Stimulated activated CD4-positive, alpha-beta T cell treated with anti-CD3 and anti-CD28 coated beads, Interleukin-4, amount 100 ng/mL, for 48 hours (primary cell): ENCODE measurements at regions not wholly inside any gene's neighbourhood (a gene's known extent, or its start where the extent isn't known, plus 50 kb on each side); places are given as distances from the start of the nearest gene placed in this dataset.

ENCODE experiments used
- DNase-seq, 2 donors: peaks; one replicate each; pipeline ENCODE4 v3.0.0-alpha.2; 2020; ENCODE audit warnings: low read depth in 2 of 2

DNA sequence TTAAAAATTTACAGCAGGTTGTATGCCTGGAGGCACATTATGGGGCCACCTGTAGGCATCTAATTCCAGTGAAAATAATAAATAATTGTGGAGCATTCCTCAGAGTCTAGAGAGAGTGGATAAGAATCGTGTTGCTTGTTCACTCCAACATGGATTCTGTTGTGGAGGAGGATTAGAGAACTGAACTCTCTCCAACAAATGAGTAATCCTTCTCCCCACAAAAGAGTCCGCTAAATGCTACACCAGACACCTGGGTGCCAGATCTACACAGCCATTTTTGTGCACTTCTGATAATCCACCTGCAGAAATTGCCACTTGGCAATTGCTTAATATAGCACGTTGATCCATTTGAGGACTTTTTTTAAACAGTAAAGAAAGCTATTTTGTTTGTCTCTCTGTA lies 113.7 kb upstream of the DPYD start:
- DNase-seq = no peak

DNA sequence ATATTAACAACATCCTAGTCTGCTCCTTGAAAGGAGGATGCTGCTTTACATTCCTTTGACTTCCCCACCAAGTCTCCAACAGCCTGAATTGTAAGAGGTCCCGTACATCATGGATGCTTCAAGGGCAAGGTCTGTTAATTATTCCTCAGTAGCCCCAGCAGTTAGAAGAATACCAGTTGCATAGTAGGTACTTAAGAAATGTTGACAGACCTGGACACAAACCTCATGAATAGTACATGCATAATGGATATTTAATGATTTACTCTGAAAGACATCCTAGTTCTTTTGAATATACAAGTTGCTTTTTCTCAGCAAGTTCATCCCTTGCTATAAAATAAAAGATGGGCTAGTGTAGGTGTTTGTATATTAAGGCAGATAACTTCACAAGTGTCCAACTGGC lies 112.1 kb upstream of the DPYD start:
- DNase-seq = no peak

DNA sequence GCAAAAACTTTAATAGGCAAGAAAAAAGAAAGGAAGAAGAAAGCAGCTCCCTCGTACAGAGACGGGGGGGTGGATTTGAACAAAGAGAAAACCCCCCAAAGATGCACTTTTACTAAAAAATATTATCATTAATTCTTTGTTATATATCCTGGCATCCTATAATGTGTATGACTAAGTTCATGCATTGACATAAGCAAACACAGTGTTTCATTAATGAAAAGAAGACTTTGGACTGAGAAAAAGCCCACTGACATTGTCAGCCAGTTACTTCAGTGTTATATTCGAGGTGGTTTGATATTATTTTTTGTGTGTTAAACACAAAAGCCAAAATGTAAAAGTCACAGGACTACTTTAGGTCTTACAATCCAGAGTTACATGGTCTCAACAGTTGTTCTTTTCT lies 110.1 kb upstream of the DPYD start:
- no peak for DNase-seq

DNA sequence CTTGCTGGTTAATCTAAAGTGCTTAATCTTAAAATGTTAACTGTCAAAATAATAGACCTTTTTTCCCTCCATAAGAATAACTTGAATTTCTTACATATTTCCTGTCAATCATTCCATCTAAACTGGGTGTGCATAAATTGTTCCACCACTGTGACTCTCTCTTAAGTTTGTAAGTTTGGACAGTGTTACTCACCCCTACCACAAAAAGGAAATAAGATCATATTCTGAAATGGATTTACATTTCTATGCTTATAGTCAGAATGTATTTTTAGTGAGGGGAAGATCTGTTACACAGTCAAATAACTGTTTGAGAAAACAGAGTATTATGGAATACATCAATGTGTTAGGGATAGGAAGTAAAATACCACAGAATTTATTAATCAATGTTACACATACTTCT lies 109.6 kb upstream of the DPYD start:
- no peak for DNase-seq

DNA sequence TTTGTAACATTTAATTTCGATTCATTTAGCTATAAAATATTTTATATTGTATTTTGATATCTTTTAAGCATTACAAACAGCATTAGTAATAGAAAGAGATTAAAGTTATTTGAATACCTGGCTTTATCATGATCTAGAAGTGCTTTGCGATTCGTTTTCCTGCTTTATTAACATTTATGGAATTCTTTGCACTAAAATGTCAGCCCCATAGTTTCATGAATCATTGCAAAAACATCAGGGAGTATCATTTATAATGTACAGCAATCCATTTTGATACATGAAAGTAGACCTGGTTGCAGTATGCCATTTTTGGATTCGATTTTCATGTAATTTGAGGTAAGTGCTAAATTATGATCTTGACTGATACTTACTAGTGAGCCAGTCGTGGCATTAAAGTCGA lies 108.0 kb upstream of the DPYD start:
- DNase-seq = no peak

DNA sequence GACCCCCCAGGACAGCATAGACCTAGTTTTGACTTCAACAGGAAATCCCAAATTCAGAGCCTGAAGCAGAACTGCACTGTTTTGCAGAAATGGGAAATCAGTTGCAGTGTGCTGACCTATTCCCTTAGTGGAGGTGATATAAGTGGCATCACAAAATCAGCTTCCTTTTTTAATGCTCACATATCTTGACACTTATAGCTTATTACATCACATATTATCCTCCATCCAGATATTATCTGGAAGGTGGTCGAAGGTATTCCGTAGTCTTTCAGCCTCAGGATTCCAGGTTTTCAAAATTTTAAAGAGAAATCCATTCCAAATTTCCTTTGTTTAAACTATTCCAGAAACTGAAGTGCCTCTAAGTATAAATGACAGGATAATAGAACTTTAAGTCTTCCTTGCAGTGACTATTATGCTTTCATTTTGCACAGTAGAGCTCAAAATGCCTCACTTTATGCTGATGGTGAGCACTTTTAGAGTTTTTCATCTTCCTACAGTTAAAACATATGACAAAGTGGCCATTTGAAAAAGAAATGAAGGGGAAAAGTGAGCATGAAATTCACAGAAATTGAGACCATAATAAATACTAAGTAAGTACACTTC lies 106.4 kb upstream of the DPYD start:
- no peak for DNase-seq

DNA sequence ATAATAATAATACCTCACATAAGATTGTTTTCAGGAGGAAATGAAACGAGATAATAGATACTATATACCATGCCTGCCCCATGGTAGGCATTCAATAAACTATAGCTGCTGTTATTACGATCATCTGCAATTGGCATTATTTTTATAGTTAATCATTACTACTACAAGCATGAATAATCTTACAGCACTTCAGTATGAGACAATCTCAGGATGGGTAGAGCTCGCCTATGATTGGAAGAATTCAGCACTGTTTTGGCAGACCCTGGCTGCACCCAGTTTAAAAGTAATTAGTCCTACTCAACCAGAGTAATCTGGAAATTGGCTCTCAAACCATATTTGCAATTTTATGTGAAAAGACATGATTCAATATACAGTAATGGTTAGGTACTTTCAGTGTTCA lies 105.0 kb upstream of the DPYD start:
- no peak for DNase-seq

DNA sequence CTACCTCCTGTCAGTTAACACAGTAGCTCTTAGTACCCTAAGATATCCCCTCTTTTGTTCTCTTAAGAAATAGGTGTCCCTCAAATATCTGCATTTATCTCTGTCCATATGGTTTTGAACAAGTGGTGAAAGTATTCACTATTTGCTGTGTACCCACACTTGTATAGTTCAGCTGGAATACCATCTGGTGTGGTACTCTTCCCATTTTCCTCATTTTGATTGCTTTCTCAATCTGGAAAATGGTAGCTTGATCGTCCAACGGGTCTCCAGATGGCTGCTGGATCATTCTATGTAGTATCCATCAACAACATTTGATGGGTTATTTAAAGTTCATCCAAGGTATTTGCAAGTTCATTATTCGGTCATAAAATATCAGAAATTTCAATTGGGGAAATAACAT lies 100.3 kb upstream of the DPYD start:
- DNase-seq = no peak

DNA sequence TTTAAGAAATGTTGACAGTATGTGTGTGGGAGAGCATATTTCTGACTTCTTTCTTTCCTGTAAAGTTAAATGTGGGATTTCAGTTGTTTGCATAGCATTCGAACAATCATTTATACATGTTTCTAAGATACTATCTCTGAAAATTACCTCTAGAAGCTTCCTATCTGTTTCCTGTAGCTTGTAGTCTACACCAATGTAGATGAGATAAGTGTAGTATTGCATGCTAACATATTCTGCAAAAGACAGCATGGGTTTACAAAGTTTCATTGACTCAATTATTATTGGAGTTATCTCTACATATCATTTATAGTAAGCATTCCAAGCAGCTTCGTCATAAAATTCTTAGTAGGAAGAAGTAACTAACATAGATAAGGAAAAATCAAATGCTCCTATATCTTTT lies 98.9 kb upstream of the DPYD start:
- no peak for DNase-seq

DNA sequence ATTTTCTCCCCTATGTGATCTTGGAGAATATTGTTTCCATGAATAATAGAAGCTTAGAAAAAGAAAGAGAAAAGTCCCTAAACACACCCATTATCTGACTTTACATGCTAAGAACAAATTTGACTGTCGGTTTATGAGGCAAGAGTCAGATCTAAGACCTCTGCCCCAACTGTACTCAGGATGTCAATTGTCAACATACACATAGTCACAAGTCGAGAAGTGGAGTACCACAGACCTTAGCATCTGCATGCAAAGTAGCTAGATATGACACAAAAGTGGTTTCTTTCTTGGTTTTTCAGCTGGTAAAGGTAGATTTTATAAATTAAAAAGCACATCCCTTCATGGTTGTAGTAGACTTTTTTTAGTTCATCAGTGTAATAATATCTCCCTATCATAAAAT lies 97.2 kb upstream of the DPYD start:
- no peak for DNase-seq

DNA sequence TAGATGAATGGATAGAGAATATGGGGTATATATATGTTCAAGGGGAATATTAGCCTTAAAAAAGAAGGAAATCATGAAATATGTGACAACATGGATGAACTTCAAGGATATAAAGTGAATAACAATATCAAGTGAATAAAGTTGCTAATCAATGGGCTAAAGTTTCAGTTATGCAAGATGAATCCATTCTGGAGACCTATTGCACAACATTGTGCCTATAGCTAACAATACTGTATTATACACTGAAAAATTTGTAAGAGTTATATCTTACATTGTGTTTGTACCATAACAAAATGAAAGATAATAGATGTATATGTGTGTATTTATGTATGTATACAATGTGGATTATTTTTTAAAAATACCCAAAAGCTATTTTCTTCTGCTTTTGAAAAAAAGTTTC lies 96.3 kb upstream of the DPYD start:
- DNase-seq = no peak

DNA sequence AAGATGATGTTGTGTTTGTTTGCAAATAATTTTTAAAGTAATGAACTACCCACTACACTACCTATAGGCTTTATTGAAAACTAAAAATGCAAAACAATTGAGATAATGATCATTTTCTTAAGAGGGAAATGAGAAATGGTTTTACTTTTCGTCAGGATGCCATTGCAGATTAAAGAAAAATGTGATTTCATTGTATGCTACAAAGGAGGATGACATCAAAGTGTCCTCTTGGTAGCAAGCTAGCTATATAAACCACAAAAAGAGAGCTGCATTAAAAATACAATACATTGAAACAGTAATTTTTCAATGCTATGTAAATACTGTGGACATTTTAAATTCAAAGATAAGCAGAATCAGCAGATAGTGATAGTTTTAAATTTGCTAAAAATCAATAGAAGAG lies 87.5 kb upstream of the DPYD start:
- DNase-seq = no peak

DNA sequence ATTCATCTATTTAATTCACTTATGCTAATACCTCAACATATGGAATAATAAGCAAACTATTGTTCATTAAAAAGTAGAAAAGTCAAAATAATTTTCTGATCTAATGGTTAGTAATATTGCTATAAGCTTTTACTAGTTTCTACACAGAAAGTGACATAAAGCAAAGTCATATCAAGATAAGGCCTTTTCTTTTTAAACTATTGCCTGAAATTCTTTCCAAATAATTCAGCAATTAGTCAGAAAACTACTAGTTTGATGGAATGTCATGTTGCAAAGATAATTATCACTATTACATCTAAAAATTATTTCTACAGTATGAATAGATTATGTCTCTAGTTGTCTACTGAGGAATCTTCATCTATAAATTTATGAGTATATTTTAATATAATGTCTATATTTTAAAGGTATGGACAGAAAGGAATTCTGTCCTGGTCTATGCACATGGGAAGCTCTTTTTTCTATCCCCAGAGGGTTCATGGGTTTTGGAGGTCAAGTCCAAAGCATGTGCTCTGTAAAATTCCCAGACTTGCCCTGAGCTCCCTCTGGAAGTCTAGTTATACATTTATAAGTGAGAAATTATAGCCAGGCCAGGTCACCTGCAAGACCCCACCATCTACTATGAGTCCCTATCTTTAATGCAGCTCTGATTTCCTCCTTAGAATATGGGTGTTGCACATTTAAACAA lies 84.6 kb upstream of the DPYD start:
- DNase-seq = no peak

DNA sequence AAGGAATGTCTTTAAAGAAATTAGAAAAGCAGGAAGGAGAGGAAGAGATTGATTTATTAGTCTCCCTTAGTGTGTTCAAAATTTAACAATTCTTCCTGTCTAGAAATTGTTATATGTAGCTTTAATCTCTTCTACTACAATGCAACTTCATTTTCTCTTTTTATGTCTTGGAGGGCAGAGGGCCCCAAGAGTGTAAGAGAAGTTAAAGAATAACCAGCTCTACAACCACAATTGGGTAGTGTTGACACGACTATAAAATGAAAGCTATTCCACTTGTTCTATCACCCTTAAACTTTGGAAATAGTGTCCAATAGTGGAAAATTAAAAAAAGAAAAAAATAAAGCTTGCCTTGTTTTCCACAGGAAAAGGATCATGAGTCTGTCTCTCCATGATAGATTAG lies 82.6 kb upstream of the DPYD start:
- no peak for DNase-seq

DNA sequence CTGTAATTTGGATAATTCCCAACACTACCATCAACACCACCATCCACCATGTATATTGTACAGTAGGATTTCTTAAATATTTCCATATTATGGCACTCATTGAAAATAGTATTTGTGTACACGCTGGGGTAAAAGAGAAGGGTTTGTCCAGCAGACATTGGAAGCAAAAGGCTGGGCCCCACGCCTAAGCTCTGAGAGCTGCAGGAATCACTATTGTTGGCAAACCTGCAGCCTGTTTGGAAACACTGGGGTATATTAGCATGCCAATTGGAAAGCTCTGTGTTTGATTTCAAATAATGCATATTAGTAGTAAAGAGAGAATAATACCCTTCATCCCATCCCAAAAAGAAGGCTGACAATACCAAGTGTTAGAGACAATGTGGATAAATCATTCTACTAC lies 81.5 kb upstream of the DPYD start:
- no peak for DNase-seq

DNA sequence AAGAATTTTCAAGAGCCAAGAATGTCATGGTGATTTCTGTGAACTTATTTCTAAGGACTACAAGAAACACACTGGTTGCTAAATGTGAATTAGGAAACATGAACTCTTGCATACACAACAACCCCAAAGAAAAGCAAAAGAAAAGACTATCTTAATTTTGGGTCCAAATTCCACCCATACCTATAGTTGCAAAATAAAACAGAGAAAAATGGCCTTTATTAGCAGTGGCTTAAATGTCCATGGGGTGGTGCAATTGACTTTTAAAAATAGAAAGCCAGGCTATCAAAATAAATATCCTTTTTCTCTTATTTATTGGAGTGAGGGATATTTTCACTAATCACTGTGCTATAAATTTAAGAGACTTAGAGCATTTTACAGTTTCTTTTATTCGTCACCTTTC lies 80.9 kb upstream of the DPYD start:
- DNase-seq = no peak

DNA sequence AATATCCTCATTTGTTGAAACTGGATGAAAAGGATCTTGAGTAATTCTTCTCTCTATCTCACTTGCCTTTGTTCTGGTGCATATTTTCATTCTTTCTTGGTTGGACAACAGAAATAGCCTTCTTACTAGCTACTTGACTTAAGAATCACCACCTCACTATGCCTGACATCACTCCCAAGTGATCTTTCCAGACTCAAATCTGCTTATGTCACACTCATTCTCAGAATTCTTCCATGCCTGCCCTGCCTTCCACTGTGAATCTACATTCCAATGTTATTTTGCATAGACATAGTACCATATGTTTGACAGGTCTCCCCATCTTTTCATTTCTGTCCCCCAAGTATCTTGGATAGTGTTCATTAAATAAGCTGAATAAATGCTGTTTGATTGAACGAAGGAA lies 78.5 kb upstream of the DPYD start:
- no peak for DNase-seq

DNA sequence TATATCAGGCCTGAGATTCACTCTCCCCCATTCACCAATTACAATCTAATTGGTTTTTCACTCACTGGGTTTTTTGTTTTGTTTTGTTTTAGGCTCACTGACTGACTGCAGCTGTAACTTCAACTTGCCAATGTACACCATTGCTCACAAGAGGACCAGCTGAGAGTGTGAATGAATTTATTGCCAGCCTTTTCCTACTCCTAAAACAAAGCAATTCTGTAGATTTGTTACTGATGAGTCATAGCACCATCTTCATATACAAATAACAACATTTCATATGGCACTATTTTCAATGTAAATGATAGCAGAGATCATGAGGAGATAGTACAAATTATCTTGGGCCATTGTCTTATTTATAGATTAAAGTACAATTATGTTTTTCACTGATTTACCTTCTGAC lies 76.0 kb upstream of the DPYD start:
- no peak for DNase-seq

DNA sequence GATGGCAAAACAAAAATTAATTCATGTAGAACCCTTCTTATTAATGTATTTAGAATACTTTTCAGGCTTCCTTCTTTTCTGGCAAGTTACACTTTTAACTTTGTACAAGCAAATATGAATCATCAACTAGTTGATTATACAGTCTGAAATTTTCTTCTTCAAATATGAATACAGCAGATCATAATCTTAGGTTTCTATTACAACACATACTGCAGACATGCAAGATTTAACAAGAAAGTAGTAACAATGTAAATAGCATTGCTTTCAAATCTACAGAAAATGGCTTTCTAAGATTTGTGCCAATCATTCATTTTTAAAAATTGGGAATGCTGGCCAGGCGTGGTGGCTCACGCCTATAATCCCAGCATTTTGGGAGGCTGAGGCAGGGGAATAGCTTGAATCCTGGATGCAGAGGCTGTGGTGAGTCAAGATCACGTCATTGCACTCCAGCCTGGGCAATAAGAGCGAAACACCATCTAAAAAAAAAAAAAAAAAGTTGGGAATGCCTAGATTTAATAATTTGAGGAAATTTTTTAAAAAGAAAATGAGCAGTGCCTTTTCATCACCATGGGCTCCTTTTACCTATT lies 68.4 kb upstream of the DPYD start:
- DNase-seq = no peak

DNA sequence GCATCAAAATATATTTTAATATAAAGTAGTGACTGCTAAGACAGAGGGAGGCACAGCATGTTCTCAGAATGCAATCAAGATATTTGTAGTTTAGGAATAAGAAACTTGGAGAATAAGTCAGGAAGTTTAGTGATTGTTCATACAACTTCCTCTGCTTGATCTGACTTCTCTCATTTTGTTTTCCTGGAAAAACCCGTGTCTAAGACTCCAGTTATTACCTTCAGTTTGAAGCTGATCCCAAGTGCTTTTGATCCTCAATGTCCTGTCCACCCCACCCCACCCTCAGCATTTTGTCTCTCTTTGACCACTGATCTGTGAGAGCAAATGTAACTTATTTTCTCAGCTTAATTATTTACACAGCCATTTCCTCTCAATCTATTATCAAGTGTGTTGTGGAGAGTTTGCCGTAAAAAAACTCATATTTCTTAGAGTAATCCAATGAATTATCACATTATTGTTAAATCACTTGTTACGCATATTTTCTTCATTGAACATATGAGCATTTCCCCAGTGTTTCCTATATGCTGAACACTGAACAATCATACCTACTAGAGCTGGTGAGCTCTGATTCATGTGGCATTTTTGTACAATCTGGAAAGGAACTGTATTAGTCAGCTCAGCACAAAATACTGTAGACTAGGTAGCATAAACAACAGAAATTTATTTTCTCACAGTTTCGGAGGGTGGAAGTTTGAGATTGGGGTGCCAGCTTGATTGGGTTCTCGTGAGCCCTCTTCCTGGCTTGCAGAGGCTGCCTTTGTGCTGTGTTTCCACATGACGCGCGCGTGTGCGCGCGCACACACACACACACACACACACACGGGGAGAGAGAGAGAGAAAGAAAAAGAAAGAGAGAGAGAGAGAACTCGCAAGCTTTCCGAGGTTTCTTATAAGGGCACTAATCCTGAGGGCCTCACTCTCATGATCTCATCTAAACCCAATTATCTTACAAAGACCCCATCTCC lies 65.5 kb upstream of the DPYD start:
- DNase-seq = no peak

DNA sequence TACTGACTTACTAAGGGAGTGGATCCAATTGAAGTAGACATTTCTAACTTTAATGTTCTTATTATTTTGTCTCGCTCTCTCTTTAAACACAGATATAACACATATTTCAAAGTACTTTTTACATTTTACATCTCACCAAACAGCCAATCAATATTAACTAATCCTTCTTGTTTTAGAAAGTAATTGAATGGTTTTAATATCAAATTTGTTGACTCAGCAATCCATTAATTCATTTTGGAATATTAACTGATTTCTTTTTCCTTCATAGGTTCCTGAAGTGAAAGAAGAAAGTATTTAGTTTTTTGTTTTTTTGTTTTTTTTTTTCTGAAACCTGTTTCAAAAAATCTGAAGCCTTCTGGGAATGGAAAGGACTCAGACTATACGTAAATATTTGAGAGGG lies 62.3 kb upstream of the DPYD start:
- DNase-seq = no peak

DNA sequence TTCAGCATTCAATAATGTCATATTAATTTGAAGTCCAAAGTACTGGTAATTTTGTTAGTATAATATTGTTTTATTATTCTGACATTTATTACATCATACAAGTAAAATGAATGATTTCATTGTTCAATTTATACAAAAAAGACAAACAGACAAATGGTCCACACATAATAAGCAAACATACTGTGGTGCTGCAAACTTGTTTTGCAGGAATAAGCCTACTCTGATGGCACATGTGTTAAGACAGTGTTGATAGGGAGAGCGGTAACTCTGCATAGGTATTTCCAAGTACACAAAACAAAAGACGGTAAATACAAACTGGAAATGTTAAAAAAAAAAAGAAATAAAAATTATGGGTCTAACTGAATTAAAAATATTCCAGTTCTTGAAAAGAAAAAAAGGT lies 59.7 kb upstream of the DPYD start:
- DNase-seq = no peak

DNA sequence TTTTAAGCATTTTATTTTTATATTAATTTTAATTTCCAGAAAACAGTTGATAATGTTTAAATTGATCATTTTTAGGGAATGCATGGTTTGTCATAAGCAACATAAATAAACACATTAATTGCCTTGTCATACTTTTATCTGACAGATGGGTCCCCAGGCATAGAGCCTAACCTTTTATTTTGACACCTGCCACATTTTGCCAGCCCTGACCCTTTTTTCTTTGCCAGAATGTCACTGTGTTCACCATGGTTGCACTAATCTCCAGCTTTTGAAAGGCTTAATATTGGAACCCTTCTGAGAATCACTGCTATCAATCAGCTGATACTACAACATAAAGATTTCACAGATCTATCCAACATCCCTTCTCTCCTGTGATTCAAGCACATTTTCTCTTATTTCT lies 56.0 kb upstream of the DPYD start:
- no peak for DNase-seq
